ENCODE measurements at regions not wholly inside any gene's neighbourhood (a gene's known extent, or its start where the extent isn't known, plus 50 kb on each side); places are given as distances from the start of the nearest gene placed in this dataset.

GRCh38 chr6:141370438-141370837 is 762.3 kb upstream of the GJE1 start:
- TF ChIP-seq POLR2AphosphoS5 (IDR thresholded peaks at IDR 0.05): no peak
- TF ChIP-seq, protein P1, sequence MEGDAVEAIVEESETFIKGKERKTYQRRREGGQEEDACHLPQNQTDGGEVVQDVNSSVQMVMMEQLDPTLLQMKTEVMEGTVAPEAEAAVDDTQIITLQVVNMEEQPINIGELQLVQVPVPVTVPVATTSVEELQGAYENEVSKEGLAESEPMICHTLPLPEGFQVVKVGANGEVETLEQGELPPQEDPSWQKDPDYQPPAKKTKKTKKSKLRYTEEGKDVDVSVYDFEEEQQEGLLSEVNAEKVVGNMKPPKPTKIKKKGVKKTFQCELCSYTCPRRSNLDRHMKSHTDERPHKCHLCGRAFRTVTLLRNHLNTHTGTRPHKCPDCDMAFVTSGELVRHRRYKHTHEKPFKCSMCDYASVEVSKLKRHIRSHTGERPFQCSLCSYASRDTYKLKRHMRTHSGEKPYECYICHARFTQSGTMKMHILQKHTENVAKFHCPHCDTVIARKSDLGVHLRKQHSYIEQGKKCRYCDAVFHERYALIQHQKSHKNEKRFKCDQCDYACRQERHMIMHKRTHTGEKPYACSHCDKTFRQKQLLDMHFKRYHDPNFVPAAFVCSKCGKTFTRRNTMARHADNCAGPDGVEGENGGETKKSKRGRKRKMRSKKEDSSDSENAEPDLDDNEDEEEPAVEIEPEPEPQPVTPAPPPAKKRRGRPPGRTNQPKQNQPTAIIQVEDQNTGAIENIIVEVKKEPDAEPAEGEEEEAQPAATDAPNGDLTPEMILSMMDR (IDR thresholded peaks at IDR 0.05): no peak
